CD14-positive monocyte (primary cell): ENCODE measurements at regions not wholly inside any gene's neighbourhood (a gene's known extent, or its start where the extent isn't known, plus 50 kb on each side); places are given as distances from the start of the nearest gene placed in this dataset.

ENCODE experiments used
- DNase-seq, 3 donors: peaks; one replicate each; pipeline ENCODE4 v3.0.0-alpha.2; 2011 to 2022
- H2AFZ ChIP-seq: 2 replicates; pipeline ENCODE4 v1.6.0; 2012; ENCODE audit warnings: mild to moderate bottlenecking, low read depth, low read length, inconsistent platforms; ENCODE audit not compliant: insufficient read depth, poor library complexity, severe bottlenecking
- H3K27ac ChIP-seq, 2 donors: 1 replicate in 1 of 2; 2 replicates in 1 of 2; pipeline ENCODE4 v1.5.1; 2012 to 2013; ENCODE audit warnings: low read length in 2 of 2, control low read depth in 1 of 2, inconsistent platforms in 1 of 2, low read depth in 1 of 2, mild to moderate bottlenecking in 1 of 2
- H3K27me3 ChIP-seq, 2 donors: one replicate each; pipeline versions ENCODE4 v1.6.0 to v1.6.1; 2011 to 2013; ENCODE audit warnings: low read length in 2 of 2; ENCODE audit not compliant: control insufficient read depth in 2 of 2, insufficient read depth in 2 of 2
- H3K36me3 ChIP-seq, 2 donors: replicated peaks in 1 of 2; 1 replicate in 1 of 2; 2 replicates in 1 of 2; pipeline versions ENCODE4 v1.5.1 to v1.6.1; 2012 to 2013; ENCODE audit warnings: low read length in 2 of 2, control low read depth in 1 of 2, inconsistent platforms in 1 of 2, mild to moderate bottlenecking in 1 of 2; ENCODE audit not compliant: insufficient read depth in 2 of 2, control insufficient read depth in 1 of 2
- H3K4me1 ChIP-seq, 2 donors: 1 replicate in 1 of 2; 2 replicates in 1 of 2; pipeline versions ENCODE4 v1.5.1 to v1.6.1; 2012 to 2013; ENCODE audit warnings: low read length in 2 of 2, control low read depth in 1 of 2, inconsistent platforms in 1 of 2, mild to moderate bottlenecking in 1 of 2, moderate library complexity in 1 of 2; ENCODE audit not compliant: insufficient read depth in 2 of 2, control insufficient read depth in 1 of 2
- H3K4me2 ChIP-seq: replicated peaks from 2 replicates; pipeline ENCODE3; 2012; ENCODE audit warnings: low read length, moderate library complexity, mild to moderate bottlenecking; ENCODE audit not compliant: poor library complexity, severe bottlenecking; ENCODE audit errors: extremely low read depth
- H3K4me3 ChIP-seq, 3 experiments: fragments of 200-600 bp in 1 of 3; sonication (generic) in 1 of 3; replicated peaks in 1 of 3; 1 replicate in 2 of 3; 2 replicates in 1 of 3; pipeline ENCODE4 v1.5.1; 2011 to 2013; ENCODE audit warnings: low read length in 3 of 3, mild to moderate bottlenecking in 3 of 3, control low read depth in 2 of 3, low read depth in 2 of 3, inconsistent platforms in 1 of 3, moderate library complexity in 1 of 3
- H3K79me2 ChIP-seq: 2 replicates; pipeline ENCODE4 v1.6.0; 2012; ENCODE audit warnings: mild to moderate bottlenecking, control low read depth, inconsistent platforms, low read length, moderate library complexity; ENCODE audit not compliant: insufficient read depth
- H3K9ac ChIP-seq: 2 replicates; pipeline ENCODE4 v1.6.0; 2017; ENCODE audit warnings: low read length, mild to moderate bottlenecking; ENCODE audit not compliant: insufficient read depth, poor library complexity, severe bottlenecking
- H3K9me3 ChIP-seq, 2 donors: replicated peaks in 1 of 2; 1 replicate in 1 of 2; 2 replicates in 1 of 2; pipeline versions ENCODE4 v1.5.1 to v1.6.1; 2012 to 2013; ENCODE audit warnings: low read length in 2 of 2, control low read depth in 1 of 2; ENCODE audit not compliant: control insufficient read depth in 1 of 2, insufficient read depth in 1 of 2
- H4K20me1 ChIP-seq: 2 replicates; pipeline ENCODE4 v1.6.0; 2012; ENCODE audit warnings: mild to moderate bottlenecking, low read length, control low read depth, moderate library complexity; ENCODE audit not compliant: insufficient read depth
- H3K27ac Mint-ChIP-seq, 7 donors: one replicate each; pipeline ENCODE4 v1.8.0; 2020; ENCODE audit warnings: mild to moderate bottlenecking in 7 of 7, mixed read lengths in 7 of 7, moderate library complexity in 6 of 7, inconsistent platforms in 2 of 7
- H3K27me3 Mint-ChIP-seq, 3 donors: one replicate each; pipeline ENCODE4 v1.8.0; 2021 to 2022; ENCODE audit warnings: low read depth in 3 of 3, mild to moderate bottlenecking in 3 of 3, mixed read lengths in 3 of 3, moderate library complexity in 3 of 3, inconsistent platforms in 1 of 3
- H3K36me3 Mint-ChIP-seq, 2 donors: one replicate each; pipeline ENCODE4 v1.8.0; 2020; ENCODE audit warnings: mixed read lengths in 2 of 2, inconsistent platforms in 1 of 2, mild to moderate bottlenecking in 1 of 2
- H3K4me1 Mint-ChIP-seq: one replicate; pipeline ENCODE4 v1.8.0; 2020; ENCODE audit warnings: mild to moderate bottlenecking, mixed read lengths
- H3K4me3 Mint-ChIP-seq, 2 donors: one replicate each; pipeline ENCODE4 v1.8.0; 2020; ENCODE audit warnings: mild to moderate bottlenecking in 2 of 2, mixed read lengths in 2 of 2, moderate library complexity in 1 of 2
- H3K9me3 Mint-ChIP-seq, 7 donors: one replicate each; pipeline ENCODE4 v1.8.0; 2020 to 2022; ENCODE audit warnings: mixed read lengths in 7 of 7, mild to moderate bottlenecking in 6 of 7, moderate library complexity in 6 of 7, inconsistent platforms in 2 of 7
- CTCF ChIP-seq: fragments of 200-600 bp; IDR thresholded peaks from one replicate; pipeline ENCODE4 v1.8.0; 2022; ENCODE audit warnings: antibody characterized with exemption, mild to moderate bottlenecking
- WGBS: methylation state at CpG from one replicate; pipeline ENCODE4 v1.1.5; 2013; ENCODE audit warnings: missing lambda C conversion rate; ENCODE audit not compliant: insufficient coverage; 5-methylcytosine and 5-hydroxymethylcytosine counted together
- intact Hi-C, 2 donors: fragments of 100-400 bp; cut with micrococcal nuclease; formaldehyde crosslinking; loops; one replicate each; pipeline versions ENCODE4 v1.15.0 to v1.15.1; 2023

DNA sequence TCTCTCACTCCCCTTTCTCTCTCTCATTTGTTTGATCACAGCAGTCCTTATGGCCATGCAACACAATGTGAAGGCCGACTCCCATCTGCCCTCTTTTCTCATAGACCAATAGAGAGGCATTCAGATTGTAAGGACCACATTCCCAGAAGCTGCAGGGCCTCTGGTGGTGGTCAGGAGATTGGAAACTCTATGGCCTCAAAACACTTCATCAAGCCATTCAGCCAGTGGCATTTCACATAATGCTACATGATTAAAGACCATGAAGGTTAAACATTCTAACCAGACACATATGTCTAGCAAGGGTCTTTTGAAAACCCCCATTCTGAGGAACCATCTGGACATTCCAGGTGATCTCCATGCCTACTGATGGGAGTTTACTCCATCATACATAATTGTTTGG lies 769.5 kb upstream of the CXADR start:
- intact Hi-C loops: no loop called here
- Mint-ChIP-seq H3K36me3 (no peaks in the 10 kb centered on the region), H3K27ac (no peak overlapping the region), H3K27me3 (peaks cover 0 to 1% (median 0%) of the 10 kb centered on the region in 3 donors), H3K4me3 (no peak overlapping the region), H3K4me1 (no peaks in the 10 kb centered on the region), H3K9me3 (peaks cover 0 to 12% (median 4%) of the 10 kb centered on the region in 7 donors)
- Histone ChIP-seq H3K4me2 (no peak overlapping the region), H3K27ac (no peak overlapping the region), H2AFZ (no peak overlapping the region), H3K9ac (no peak overlapping the region), H3K4me1 (no peaks in the 10 kb centered on the region), H3K36me3 (no peaks in the 10 kb centered on the region), H3K9me3 (peaks cover 5 to 7% of the 10 kb centered on the region in 2 donors), H3K79me2 (no peaks in the 10 kb centered on the region), H3K4me3 (no peak overlapping the region), H4K20me1 (no peaks in the 10 kb centered on the region), H3K27me3 (no peaks in the 10 kb centered on the region)
- DNase-seq: no peak
- WGBS: no CpG with 5 or more reads among the region's 1 CpG
- TF ChIP-seq CTCF: no peak

GRCh38 chr21:16750926-16751325 lies 761.9 kb upstream of the CXADR start:
- peaks cover 3 to 16% (median 6%) of the 10 kb centered on the region in 7 donors for H3K9me3 Mint-ChIP-seq
- no peak for TF ChIP-seq CTCF
- intact Hi-C loops: no loop called here
- no peak overlapping the region for H3K9ac ChIP-seq
- H2AFZ ChIP-seq: no peak overlapping the region
- H3K27ac Mint-ChIP-seq: no peak overlapping the region
- no peaks in the 10 kb centered on the region for H3K4me1 Mint-ChIP-seq
- no peaks in the 10 kb centered on the region for H3K27me3 Mint-ChIP-seq
- no peaks in the 10 kb centered on the region for H4K20me1 ChIP-seq
- no peak overlapping the region for H3K4me3 Mint-ChIP-seq
- no peak overlapping the region for H3K4me2 ChIP-seq
- no peak overlapping the region for H3K27ac ChIP-seq
- no peaks in the 10 kb centered on the region for H3K36me3 Mint-ChIP-seq
- no peak for DNase-seq
- 100% methylated on average over 1 of the region's 3 CpGs for WGBS
- H3K79me2 ChIP-seq: no peaks in the 10 kb centered on the region
- H3K9me3 ChIP-seq: peaks cover 12 to 17% of the 10 kb centered on the region in 2 donors
- no peaks in the 10 kb centered on the region for H3K4me1 ChIP-seq
- H3K36me3 ChIP-seq: no peaks in the 10 kb centered on the region
- H3K27me3 ChIP-seq: no peaks in the 10 kb centered on the region
- H3K4me3 ChIP-seq: no peak overlapping the region
